WTC11 (cell line): ENCODE measurements at regions not wholly inside any gene's neighbourhood (a gene's known extent, or its start where the extent isn't known, plus 50 kb on each side); places are given as distances from the start of the nearest gene placed in this dataset.

Experiments
- ATAC-seq: fragments of 200-7000 bp; cut with Tn5 transposase; 2 replicates; pipeline ENCODE4 v1.10.0; 2021; ENCODE audit warnings: mild to moderate bottlenecking, moderate library complexity
- CTCF ChIA-PET: fragments of 300-600 bp; sonication (Branson Sonifier 250); formaldehyde crosslinking; loops from one replicate; lab custom pipeline; 2021; ENCODE audit warnings: antibody characterized with exemption; lab: Charles Lee
- POLR2A ChIA-PET: fragments of 350-600 bp; sonication (Branson Sonifier 250); formaldehyde crosslinking; loops from one replicate; lab custom pipeline; 2021; ENCODE audit warnings: antibody characterized with exemption; lab: Charles Lee
- DNase-seq: peaks from one replicate; pipeline ENCODE4 v3.0.0; 2021; ENCODE audit warnings: low spot score
- H3K27ac Mint-ChIP-seq: 2 replicates; pipeline ENCODE4 v1.8.0; 2021; ENCODE audit warnings: mixed read lengths
- H3K27me3 Mint-ChIP-seq: 2 replicates; pipeline ENCODE4 v1.8.0; 2021; ENCODE audit warnings: low read depth, mild to moderate bottlenecking, moderate library complexity, mixed read lengths
- H3K36me3 Mint-ChIP-seq: 2 replicates; pipeline ENCODE4 v1.8.0; 2021; ENCODE audit warnings: mixed read lengths
- H3K4me1 Mint-ChIP-seq: 2 replicates; pipeline ENCODE4 v1.8.0; 2022; ENCODE audit warnings: mixed read lengths
- H3K4me3 Mint-ChIP-seq: 2 replicates; pipeline ENCODE4 v1.8.0; 2021; ENCODE audit warnings: mild to moderate bottlenecking, moderate library complexity, mixed read lengths
- H3K9me3 Mint-ChIP-seq: 2 replicates; pipeline ENCODE4 v1.8.0; 2021; ENCODE audit warnings: mixed read lengths
- ATF1 ChIP-seq: sonication (generic); formaldehyde crosslinking; IDR thresholded peaks from 2 replicates; pipeline ENCODE4 v1.8.1; 2023; ENCODE audit warnings: mild to moderate bottlenecking, moderate library complexity, missing genetic modification reagents
- CREB1 ChIP-seq: sonication (generic); formaldehyde crosslinking; IDR thresholded peaks from 2 replicates; pipeline ENCODE4 v1.8.0; 2023; ENCODE audit warnings: mild to moderate bottlenecking, missing genetic modification reagents
- E2F4 ChIP-seq: sonication (generic); formaldehyde crosslinking; IDR thresholded peaks from 2 replicates; pipeline ENCODE4 v1.8.1; 2022; ENCODE audit warnings: low read depth, mild to moderate bottlenecking, moderate library complexity, missing genetic modification reagents, borderline replicate concordance
- FOXJ3 ChIP-seq: sonication (generic); formaldehyde crosslinking; IDR thresholded peaks from 2 replicates; pipeline ENCODE4 v1.9.0; 2021; ENCODE audit warnings: missing genetic modification reagents, mild to moderate bottlenecking, borderline replicate concordance
- FOXK1 ChIP-seq: sonication (generic); formaldehyde crosslinking; IDR thresholded peaks from 2 replicates; pipeline ENCODE4 v1.8.0; 2022; ENCODE audit warnings: mild to moderate bottlenecking, moderate library complexity, missing genetic modification reagents
- HMGA2 ChIP-seq: fragments of 250-450 bp; sonication (Bioruptor Pico); IDR thresholded peaks from 2 replicates; pipeline ENCODE4 v1.4.0; 2021; ENCODE audit warnings: mild to moderate bottlenecking, moderate library complexity
- KAT7 ChIP-seq: sonication (generic); formaldehyde crosslinking; IDR thresholded peaks from 2 replicates; pipeline ENCODE4 v1.8.1; 2023; ENCODE audit warnings: missing genetic modification reagents, mild to moderate bottlenecking, borderline replicate concordance
- MLX ChIP-seq: sonication (generic); formaldehyde crosslinking; IDR thresholded peaks from 2 replicates; pipeline ENCODE4 v1.8.1; 2023; ENCODE audit warnings: mild to moderate bottlenecking, missing genetic modification reagents, moderate library complexity
- MXD4 ChIP-seq: fragments of 250-450 bp; sonication (Bioruptor Pico); IDR thresholded peaks from 2 replicates; pipeline ENCODE4 v1.8.0; 2021; ENCODE audit warnings: mild to moderate bottlenecking, moderate library complexity, borderline replicate concordance
- NFATC4 ChIP-seq: fragments of 250-450 bp; sonication (Bioruptor Pico); IDR thresholded peaks from 2 replicates; pipeline ENCODE4 v1.9.0; 2021; ENCODE audit warnings: mild to moderate bottlenecking
- NR3C1 ChIP-seq: sonication (generic); formaldehyde crosslinking; conservative IDR thresholded peaks from 2 replicates; pipeline ENCODE4 v1.8.1; 2023; ENCODE audit warnings: low read depth, mild to moderate bottlenecking, missing genetic modification reagents
- SMAD3 ChIP-seq: sonication (generic); formaldehyde crosslinking; IDR thresholded peaks from 2 replicates; pipeline ENCODE4 v1.8.0; 2022; ENCODE audit warnings: missing genetic modification reagents, mild to moderate bottlenecking, borderline replicate concordance
- TP53 ChIP-seq: sonication (generic); formaldehyde crosslinking; IDR thresholded peaks from 2 replicates; pipeline ENCODE4 v1.8.1; 2023; ENCODE audit warnings: mild to moderate bottlenecking, missing genetic modification reagents
- ZNF138 ChIP-seq: sonication (generic); formaldehyde crosslinking; conservative IDR thresholded peaks from 2 replicates; pipeline ENCODE4 v1.8.1; 2022; ENCODE audit warnings: mild to moderate bottlenecking, moderate library complexity, missing genetic modification reagents
- ZNF263 ChIP-seq: sonication (generic); formaldehyde crosslinking; IDR thresholded peaks from 2 replicates; pipeline ENCODE4 v1.8.1; 2022; ENCODE audit warnings: low read depth, mild to moderate bottlenecking, moderate library complexity, missing genetic modification reagents
- ZNF425 ChIP-seq: fragments of 250-450 bp; sonication (Bioruptor Pico); conservative IDR thresholded peaks from 2 replicates; pipeline ENCODE4 v1.9.0; 2021; ENCODE audit warnings: mild to moderate bottlenecking
- ZNF532 ChIP-seq: fragments of 250-450 bp; sonication (Bioruptor Pico); IDR thresholded peaks from 2 replicates; pipeline ENCODE4 v1.9.0; 2021; ENCODE audit warnings: mild to moderate bottlenecking, borderline replicate concordance
- TF ChIP-seq, protein P1 (sequence below): fragments of 250-450 bp; sonication (Bioruptor Pico); IDR thresholded peaks from 2 replicates; pipeline ENCODE4 v2.1.2; 2022; ENCODE audit warnings: mild to moderate bottlenecking, moderate library complexity
- TF ChIP-seq, protein P2 (sequence below): sonication (generic); formaldehyde crosslinking; IDR thresholded peaks from 2 replicates; pipeline ENCODE4 v1.8.0; 2023; ENCODE audit warnings: missing genetic modification reagents
- TF ChIP-seq, protein P3 (sequence below): sonication (generic); formaldehyde crosslinking; IDR thresholded peaks from 2 replicates; pipeline ENCODE4 v1.8.1; 2022; ENCODE audit warnings: missing genetic modification reagents, borderline replicate concordance

DNA sequence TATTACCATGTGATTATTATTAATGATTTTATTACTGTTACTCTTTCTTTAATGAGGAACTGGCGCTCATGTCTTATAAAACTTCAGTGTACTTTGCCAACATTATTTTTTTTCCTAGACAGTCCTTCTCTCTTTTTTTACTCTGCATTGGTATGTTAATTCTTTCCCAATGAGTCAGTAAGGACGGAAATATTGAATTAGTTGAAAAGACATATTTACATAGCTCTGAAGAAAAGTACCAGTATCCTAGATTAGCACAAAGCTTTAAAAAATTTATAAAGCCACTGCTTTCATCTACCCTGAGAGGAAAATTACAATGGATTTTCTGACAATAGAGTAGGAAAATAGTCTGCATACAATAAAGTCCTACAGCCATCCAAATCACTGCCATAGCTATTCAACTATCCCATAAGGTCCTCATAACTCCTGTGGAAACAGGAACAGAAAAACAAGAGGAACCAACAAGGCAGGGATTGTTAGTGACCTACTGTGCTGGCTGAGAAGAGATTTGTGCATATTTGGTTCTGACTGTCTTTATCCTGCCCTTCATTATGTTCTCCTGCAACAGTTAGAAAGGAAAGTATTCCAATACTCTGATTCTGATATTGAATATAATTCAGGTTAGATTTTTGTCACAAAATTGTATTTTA lies 314.4 kb downstream of the AASDHPPT start:
- Mint-ChIP-seq H3K4me1 (peaks cover 27% of the 10 kb centered on the region), H3K9me3 (peaks cover 40% of the 10 kb centered on the region), H3K4me3 (no peak overlapping the region), H3K27me3 (no peaks in the 10 kb centered on the region; the same call in 1 of the 2 replicates), H3K27ac (no peak overlapping the region), H3K36me3 (peaks cover 17% of the 10 kb centered on the region)
- ChIA-PET CTCF (no interaction called here), POLR2A (no interaction called here)
- ATAC-seq: no peak
- TF ChIP-seq ZNF138 (no peak), CREB1 (no peak), E2F4 (CRISPR knock-in tag) (no peak), SMAD3 (CRISPR knock-in tag) (no peak), FOXK1 (no peak), FOXJ3 (CRISPR knock-in tag) (no peak)
- TF ChIP-seq, protein P1, sequence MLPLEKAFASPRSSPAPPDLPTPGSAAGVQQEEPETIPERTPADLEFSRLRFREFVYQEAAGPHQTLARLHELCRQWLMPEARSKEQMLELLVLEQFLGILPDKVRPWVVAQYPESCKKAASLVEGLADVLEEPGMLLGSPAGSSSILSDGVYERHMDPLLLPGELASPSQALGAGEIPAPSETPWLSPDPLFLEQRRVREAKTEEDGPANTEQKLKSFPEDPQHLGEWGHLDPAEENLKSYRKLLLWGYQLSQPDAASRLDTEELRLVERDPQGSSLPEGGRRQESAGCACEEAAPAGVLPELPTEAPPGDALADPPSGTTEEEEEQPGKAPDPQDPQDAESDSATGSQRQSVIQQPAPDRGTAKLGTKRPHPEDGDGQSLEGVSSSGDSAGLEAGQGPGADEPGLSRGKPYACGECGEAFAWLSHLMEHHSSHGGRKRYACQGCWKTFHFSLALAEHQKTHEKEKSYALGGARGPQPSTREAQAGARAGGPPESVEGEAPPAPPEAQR: no peak
- TF ChIP-seq, protein P2, sequence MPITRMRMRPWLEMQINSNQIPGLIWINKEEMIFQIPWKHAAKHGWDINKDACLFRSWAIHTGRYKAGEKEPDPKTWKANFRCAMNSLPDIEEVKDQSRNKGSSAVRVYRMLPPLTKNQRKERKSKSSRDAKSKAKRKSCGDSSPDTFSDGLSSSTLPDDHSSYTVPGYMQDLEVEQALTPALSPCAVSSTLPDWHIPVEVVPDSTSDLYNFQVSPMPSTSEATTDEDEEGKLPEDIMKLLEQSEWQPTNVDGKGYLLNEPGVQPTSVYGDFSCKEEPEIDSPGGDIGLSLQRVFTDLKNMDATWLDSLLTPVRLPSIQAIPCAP: no peak
- DNase-seq: no peak

DNA sequence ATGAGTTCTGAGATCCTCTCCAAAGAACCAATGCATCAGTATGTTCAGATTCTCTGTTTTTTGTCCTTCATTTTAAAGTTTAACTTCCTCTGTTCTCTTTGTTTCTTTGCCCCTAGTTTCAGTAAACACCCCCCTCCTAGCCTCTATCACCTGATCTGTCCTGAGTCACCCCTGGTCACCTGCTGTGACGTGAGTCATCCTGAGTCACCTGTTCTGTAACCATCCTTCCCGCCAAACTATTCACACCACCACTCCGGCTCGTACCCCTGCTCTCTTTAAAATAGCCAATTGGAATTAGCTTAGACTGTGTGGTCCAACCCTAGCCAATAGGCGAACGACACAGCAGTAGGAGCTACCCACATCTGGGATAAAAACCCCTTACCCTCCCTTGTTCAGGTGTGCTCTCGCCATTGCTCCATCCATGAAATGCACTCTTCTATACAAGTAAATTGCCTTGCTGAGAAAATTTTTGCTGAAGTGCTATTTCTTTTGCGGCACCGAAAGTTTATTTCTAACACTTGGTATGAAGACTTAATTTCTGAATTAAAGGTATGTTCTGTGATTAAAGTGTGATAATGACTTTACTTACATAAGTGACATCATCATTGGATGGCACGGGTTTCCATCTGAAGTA lies 318.4 kb downstream of the AASDHPPT start:
- H3K9me3 Mint-ChIP-seq: peaks cover 17% of the 10 kb centered on the region
- ChIA-PET POLR2A (no interaction called here), CTCF (no interaction called here)
- TF ChIP-seq ZNF532 (CRISPR knock-in tag) (no peak), ZNF425 (CRISPR knock-in tag) (no peak), MXD4 (CRISPR knock-in tag) (no peak), TP53 (no peak), CREB1 (no peak), MLX (CRISPR knock-in tag) (no peak), ATF1 (no peak), HMGA2 (CRISPR knock-in tag) (no peak), NFATC4 (CRISPR knock-in tag) (no peak), KAT7 (CRISPR knock-in tag) (no peak), ZNF263 (CRISPR knock-in tag) (no peak), NR3C1 (CRISPR knock-in tag) (no peak)
- TF ChIP-seq, protein P3, sequence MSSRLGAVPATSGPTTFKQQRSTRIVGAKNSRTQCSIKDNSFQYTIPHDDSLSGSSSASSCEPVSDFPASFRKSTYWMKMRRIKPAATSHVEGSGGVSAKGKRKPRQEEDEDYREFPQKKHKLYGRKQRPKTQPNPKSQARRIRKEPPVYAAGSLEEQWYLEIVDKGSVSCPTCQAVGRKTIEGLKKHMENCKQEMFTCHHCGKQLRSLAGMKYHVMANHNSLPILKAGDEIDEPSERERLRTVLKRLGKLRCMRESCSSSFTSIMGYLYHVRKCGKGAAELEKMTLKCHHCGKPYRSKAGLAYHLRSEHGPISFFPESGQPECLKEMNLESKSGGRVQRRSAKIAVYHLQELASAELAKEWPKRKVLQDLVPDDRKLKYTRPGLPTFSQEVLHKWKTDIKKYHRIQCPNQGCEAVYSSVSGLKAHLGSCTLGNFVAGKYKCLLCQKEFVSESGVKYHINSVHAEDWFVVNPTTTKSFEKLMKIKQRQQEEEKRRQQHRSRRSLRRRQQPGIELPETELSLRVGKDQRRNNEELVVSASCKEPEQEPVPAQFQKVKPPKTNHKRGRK (CRISPR knock-in tag): no peak
- TF ChIP-seq, protein P1: no peak

More for the DNA sequence above, 318.4 kb downstream of the AASDHPPT start:
- H3K36me3 Mint-ChIP-seq: peaks cover 10% of the 10 kb centered on the region
- no peak overlapping the region for H3K27ac Mint-ChIP-seq
- H3K4me1 Mint-ChIP-seq: peaks cover 25% of the 10 kb centered on the region
- ATAC-seq (no peak), DNase-seq (no peak)
- no peaks in the 10 kb centered on the region; the same call in 1 of the 2 replicates for H3K27me3 Mint-ChIP-seq
- no peak overlapping the region for H3K4me3 Mint-ChIP-seq
